BJ (cell line): ENCODE measurements at regions not wholly inside any gene's neighbourhood (a gene's known extent, or its start where the extent isn't known, plus 50 kb on each side); places are given as distances from the start of the nearest gene placed in this dataset.
A peak's percentile ranks its signal among the peaks of the same experiment; 100 is the strongest.
"Not testable (repeated sequence)": the region's sequence is repeated elsewhere in the genome, so short reads cannot be mapped to it uniquely, and the experiment has no call there.

ENCODE experiments used
- CTCF ChIA-PET: fragments of 350-600 bp; formaldehyde crosslinking; extraction: SDS; loops from one replicate; lab custom pipeline; 2021; ENCODE audit warnings: antibody characterized with exemption, inconsistent platforms; lab: Yijun Ruan, JAX
- POLR2A ChIA-PET: fragments of 300-600 bp; sonication (Branson Sonifier 250); formaldehyde crosslinking; extraction: SDS; loops from one replicate; lab custom pipeline; 2021; ENCODE audit warnings: antibody characterized with exemption; lab: Charles Lee
- DNase-seq: peaks from one replicate; pipeline ENCODE4 v3.0.0-alpha.2; 2011; ENCODE audit warnings: low read depth
- H3K27me3 ChIP-seq: 2 replicates; pipeline ENCODE4 v1.6.0; 2011; ENCODE audit warnings: low read length; ENCODE audit not compliant: control insufficient read depth, insufficient read depth
- H3K36me3 ChIP-seq: 2 replicates; pipeline ENCODE4 v1.5.1; 2011; ENCODE audit warnings: low read length; ENCODE audit not compliant: control insufficient read depth, insufficient read depth
- H3K4me3 ChIP-seq: 2 replicates; pipeline ENCODE4 v1.5.1; 2011; ENCODE audit warnings: low read depth, mild to moderate bottlenecking, control low read depth, low read length
- TF ChIP-seq, protein P1 (sequence below): IDR thresholded peaks from 2 replicates; pipeline ENCODE4 v1.5.1; 2011; ENCODE audit warnings: low read depth, mild to moderate bottlenecking, control low read depth, inconsistent platforms, low read length, moderate library complexity; ENCODE audit not compliant: insufficient read depth

DNA sequence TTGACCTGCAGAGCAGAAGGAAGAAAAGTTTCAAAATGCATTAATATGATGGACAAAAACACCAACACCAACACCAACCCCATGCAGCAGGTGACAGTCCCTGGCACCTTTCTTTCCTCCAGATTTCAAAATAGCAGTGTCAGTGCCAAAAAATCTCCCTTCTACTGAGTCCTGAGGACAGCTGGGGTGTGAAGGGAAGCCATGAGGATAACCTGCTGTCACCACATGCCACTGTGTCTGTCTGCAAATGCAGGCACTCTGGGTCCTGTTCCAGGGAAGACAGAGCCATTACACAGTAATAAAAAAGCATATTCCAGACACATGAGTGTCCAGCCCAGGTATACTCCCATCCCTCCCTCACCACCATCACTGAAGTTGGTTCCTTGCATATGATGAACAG lies 187.5 kb downstream of the BMP15 start:
- no peak overlapping the region for H3K4me3 ChIP-seq
- no peaks in the 10 kb centered on the region for H3K27me3 ChIP-seq
- ChIA-PET CTCF (no interaction called here), POLR2A (no interaction called here)
- TF ChIP-seq, protein P1, sequence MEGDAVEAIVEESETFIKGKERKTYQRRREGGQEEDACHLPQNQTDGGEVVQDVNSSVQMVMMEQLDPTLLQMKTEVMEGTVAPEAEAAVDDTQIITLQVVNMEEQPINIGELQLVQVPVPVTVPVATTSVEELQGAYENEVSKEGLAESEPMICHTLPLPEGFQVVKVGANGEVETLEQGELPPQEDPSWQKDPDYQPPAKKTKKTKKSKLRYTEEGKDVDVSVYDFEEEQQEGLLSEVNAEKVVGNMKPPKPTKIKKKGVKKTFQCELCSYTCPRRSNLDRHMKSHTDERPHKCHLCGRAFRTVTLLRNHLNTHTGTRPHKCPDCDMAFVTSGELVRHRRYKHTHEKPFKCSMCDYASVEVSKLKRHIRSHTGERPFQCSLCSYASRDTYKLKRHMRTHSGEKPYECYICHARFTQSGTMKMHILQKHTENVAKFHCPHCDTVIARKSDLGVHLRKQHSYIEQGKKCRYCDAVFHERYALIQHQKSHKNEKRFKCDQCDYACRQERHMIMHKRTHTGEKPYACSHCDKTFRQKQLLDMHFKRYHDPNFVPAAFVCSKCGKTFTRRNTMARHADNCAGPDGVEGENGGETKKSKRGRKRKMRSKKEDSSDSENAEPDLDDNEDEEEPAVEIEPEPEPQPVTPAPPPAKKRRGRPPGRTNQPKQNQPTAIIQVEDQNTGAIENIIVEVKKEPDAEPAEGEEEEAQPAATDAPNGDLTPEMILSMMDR, result no peak
- no peak for DNase-seq
- no peaks in the 10 kb centered on the region for H3K36me3 ChIP-seq

DNA sequence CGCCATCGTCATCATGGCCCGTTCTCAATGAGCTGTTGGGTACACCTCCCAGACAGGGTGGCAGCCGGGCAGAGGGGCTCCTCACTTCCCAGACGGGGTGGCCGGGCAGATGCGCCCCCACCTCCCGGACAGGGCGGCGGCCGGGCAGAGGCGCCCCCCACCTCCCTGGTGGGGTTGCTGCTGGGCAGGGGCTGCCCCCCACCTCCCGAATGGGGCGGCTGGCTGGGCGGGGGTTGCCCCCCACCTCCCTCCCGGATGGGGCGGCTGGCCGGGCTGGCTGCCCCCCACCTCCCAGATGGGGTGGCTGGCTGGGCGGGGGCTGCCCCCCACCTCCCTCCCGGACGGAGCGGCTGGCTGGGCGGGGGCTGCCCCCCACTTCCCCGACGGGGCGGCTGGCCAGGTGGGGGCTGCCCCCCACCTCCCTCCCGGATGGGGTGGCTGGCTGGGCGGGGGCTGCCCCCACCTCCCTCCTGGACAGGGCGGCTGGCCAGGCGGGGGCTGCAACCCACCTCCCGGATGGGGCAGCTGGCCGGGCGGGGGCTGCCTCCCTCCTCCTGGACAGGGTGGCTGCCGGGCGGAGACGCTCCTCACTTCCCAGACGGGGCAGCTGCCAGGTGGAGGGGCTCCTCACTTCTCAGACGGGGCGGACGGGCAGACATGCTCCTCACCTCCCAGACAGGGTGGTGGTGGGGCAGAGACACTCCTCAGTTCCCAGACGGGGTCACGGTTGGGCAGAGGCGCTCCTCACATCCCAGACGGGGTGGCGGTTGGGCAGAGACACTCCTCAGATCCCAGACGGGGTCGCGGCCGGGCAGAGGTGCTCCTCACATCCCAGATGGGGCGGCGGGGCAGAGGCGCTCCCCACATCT lies 208.8 kb downstream of the BMP15 start:
- DNase-seq, H3K4me3 ChIP-seq, H3K27me3 ChIP-seq, H3K36me3 ChIP-seq, CTCF ChIA-PET, POLR2A ChIA-PET: not testable (repeated sequence)

DNA sequence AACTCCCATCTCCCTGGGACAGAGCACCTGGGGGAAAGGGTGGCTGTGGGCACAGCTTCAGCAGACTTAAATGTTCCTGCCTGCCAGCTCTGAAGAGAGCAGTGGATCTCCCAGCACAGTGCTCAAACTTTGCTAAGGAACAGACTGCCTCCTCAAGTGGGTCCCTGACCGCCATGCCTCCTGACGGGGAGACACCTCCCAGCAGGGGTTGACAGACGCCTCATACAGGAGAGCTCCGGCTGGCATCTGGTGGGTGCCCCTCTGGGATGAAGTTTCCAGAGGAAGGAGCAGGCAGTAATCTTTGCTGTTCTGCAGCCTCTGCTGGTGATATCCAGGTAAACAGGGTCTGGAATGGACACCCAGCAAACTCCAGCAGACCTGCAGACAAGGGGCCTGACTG lies 206.9 kb upstream of the NUDT10 start:
- POLR2A ChIA-PET, H3K27me3 ChIP-seq, H3K4me3 ChIP-seq, H3K36me3 ChIP-seq, CTCF ChIA-PET, DNase-seq: not testable (repeated sequence)

DNA sequence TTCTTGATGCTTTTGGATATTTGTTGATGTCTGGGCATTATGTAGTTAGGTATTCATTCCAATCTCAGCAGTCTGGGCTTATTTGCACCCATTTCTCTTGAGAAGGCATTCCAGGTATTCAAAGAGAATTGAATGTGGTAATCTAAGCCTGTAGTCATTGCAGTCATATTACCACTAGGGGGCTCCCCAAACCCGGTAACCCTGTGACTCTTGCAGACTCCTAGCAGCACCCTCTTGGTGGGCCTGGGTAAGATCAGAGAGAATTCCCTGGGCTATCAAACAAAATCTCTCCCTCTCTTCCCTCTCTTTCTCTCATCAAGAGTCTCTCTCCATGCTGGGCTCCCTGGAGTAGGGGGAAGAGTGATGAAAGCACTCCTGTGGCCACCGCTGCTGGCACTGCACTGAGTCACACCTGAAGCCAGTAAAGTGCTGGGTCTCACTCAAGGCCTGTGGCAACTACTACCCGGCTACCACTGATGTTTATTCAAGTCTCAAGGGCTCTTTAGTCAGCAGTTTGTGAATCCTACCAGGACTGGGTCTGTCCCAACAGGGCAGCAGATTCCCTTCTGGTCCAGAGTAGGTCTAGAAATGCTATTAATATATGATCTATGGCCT lies 187.7 kb upstream of the NUDT10 start:
- Histone ChIP-seq H3K27me3 (no peaks in the 10 kb centered on the region), H3K4me3 (no peak overlapping the region), H3K36me3 (no peaks in the 10 kb centered on the region)
- DNase-seq, result no peak
- ChIA-PET CTCF (interaction anchor here (1.4 kb wide), 1 partner anchor 275 kb away, joined by 6 read pairs; no protein-coding TSS in a partner anchor), POLR2A (no interaction called here)
- TF ChIP-seq, protein P1, result peak; percentile 57

DNA sequence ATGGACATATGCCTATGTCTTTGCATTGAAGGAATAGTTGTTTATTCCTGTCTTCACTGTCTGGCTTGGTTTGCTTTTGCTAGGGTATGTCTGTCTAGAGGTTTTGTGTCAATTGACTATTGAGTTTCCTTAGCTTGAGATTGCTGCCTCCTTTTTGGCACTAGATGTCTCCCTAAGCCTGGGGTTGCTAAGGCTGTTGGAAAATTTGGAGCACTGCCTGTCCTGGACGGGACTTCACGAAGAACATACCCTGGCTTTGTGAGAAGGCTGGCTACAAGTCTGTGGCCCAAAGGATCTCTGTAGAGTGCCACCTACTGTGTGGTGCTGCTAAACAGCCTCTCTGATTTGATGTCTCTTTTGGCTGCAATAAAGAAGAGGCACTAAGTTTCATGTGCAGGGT lies 183.8 kb upstream of the NUDT10 start:
- Histone ChIP-seq H3K4me3 (no peak overlapping the region), H3K27me3 (no peaks in the 10 kb centered on the region), H3K36me3 (no peaks in the 10 kb centered on the region)
- TF ChIP-seq, protein P1, result no peak
- DNase-seq, result no peak
- ChIA-PET POLR2A (no interaction called here), CTCF (interaction anchor here (0.6 kb wide), 1 partner anchor 272 kb away, joined by 4 read pairs; no protein-coding TSS in a partner anchor)

DNA sequence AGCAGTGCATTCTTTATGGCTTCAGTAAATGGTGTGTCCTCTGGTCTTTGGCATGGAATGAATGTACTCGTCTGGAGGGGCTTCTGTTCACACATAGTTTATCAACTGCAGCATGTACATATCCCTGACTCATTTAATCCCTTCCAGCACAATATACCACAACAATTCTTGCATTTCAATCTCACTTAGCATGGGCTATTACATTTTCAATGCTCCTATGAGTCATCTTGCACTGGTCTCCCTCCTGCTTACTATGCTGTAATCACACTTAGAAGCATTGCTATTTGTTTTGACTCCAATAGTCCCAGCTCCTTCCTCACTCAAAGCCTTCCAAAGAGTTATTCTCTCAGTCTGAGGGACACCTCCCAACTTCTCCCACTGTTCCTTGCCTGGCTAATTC lies 180.9 kb upstream of the NUDT10 start:
- TF ChIP-seq, protein P1, result no peak
- no peak overlapping the region for H3K4me3 ChIP-seq
- H3K36me3 ChIP-seq, result no peaks in the 10 kb centered on the region
- ChIA-PET CTCF (no interaction called here), POLR2A (no interaction called here)
- no peak for DNase-seq
- H3K27me3 ChIP-seq, result no peaks in the 10 kb centered on the region
